Glutamatergic neuron (in vitro differentiated cells): ENCODE measurements at regions not wholly inside any gene's neighbourhood (a gene's known extent, or its start where the extent isn't known, plus 50 kb on each side); places are given as distances from the start of the nearest gene placed in this dataset.

Experiments used
- DNase-seq: peaks from one replicate; pipeline ENCODE4 v3.0.0; 2022
- H3K27ac Mint-ChIP-seq: one replicate; pipeline ENCODE4 v1.8.0; 2020; ENCODE audit warnings: mild to moderate bottlenecking, mixed read lengths, inconsistent platforms; ENCODE audit not compliant: unreplicated experiment
- H3K27me3 Mint-ChIP-seq: one replicate; pipeline ENCODE4 v1.8.0; 2020; ENCODE audit warnings: mild to moderate bottlenecking, moderate library complexity, mixed read lengths, inconsistent platforms; ENCODE audit not compliant: unreplicated experiment
- H3K36me3 Mint-ChIP-seq: one replicate; pipeline ENCODE4 v1.8.0; 2020; ENCODE audit warnings: mild to moderate bottlenecking, mixed read lengths, inconsistent platforms; ENCODE audit not compliant: unreplicated experiment
- H3K4me1 Mint-ChIP-seq: one replicate; pipeline ENCODE4 v1.8.0; 2020; ENCODE audit warnings: mild to moderate bottlenecking, low read depth, mixed read lengths, inconsistent platforms; ENCODE audit not compliant: unreplicated experiment
- H3K4me3 Mint-ChIP-seq: one replicate; pipeline ENCODE4 v1.8.0; 2020; ENCODE audit warnings: mild to moderate bottlenecking, mixed read lengths, inconsistent platforms; ENCODE audit not compliant: unreplicated experiment
- H3K9me3 Mint-ChIP-seq: one replicate; pipeline ENCODE4 v1.8.0; 2020; ENCODE audit warnings: mild to moderate bottlenecking, moderate library complexity, mixed read lengths, inconsistent platforms; ENCODE audit not compliant: unreplicated experiment
- CTCF ChIP-seq: fragments of 200-600 bp; sonication (generic); IDR thresholded peaks from one replicate; pipeline ENCODE4 v1.5.0; 2021; ENCODE audit not compliant: partially characterized antibody, unreplicated experiment

GRCh38 chr5:118728191-118728590, 260.2 kb downstream of the DTWD2 start:
- H3K27ac Mint-ChIP-seq = no peak overlapping the region
- H3K36me3 Mint-ChIP-seq = peaks cover 6% of the 10 kb centered on the region
- no peaks in the 10 kb centered on the region for H3K9me3 Mint-ChIP-seq

DNA sequence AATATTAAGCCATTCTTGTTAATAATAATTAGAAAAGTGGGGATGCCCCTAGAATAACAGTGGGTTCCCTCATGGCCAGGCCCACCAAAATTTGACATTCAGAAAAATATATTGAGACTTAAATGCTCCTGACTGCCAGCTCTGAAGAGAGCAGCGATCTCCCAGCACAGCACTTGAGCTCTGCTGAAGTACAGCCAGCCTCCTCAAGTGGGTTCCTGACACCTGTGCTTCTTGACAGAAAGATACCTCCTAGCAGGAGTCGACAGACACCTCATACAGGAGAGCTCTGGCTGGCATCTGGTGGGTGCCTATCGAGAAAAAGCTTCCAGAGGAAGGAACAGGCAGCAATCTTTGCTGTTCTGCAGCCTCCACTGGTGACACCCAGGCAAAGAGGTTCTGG, 261.5 kb downstream of the DTWD2 start:
- no peak overlapping the region for H3K4me3 Mint-ChIP-seq
- no peak for DNase-seq
- H3K36me3 Mint-ChIP-seq = no peaks in the 10 kb centered on the region
- peaks cover 2% of the 10 kb centered on the region for H3K9me3 Mint-ChIP-seq
- no peaks in the 10 kb centered on the region for H3K27me3 Mint-ChIP-seq
- TF ChIP-seq CTCF = no peak
- H3K4me1 Mint-ChIP-seq = peaks cover 10% of the 10 kb centered on the region
- no peak overlapping the region for H3K27ac Mint-ChIP-seq

More at GRCh38 chr5:118728191-118728590, 260.2 kb downstream of the DTWD2 start:
- no peak for TF ChIP-seq CTCF
- H3K4me1 Mint-ChIP-seq = peaks cover 2% of the 10 kb centered on the region
- no peak overlapping the region for H3K4me3 Mint-ChIP-seq
- H3K27me3 Mint-ChIP-seq = no peaks in the 10 kb centered on the region
- DNase-seq = no peak

DNA sequence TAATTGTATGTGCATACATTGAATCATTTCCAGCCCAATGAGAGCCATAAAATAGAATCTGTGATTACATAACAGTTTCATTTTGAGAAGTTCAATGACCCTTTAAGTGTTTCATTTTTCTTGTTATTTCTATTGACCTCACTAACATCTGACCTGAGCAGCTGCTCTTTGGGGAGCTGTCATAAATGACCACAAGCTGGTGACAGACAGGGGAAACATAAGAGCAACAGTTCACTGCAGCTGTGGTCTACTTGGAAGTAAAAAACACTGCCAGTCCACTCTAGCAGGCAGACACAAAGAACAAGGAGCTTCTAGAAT, 265.4 kb downstream of the DTWD2 start:
- H3K4me1 Mint-ChIP-seq = peaks cover 10% of the 10 kb centered on the region
- H3K27me3 Mint-ChIP-seq = no peaks in the 10 kb centered on the region
- no peak overlapping the region for H3K27ac Mint-ChIP-seq
- DNase-seq = no peak
- no peaks in the 10 kb centered on the region for H3K36me3 Mint-ChIP-seq
- no peak for TF ChIP-seq CTCF
- peaks cover 2% of the 10 kb centered on the region for H3K9me3 Mint-ChIP-seq
- no peak overlapping the region for H3K4me3 Mint-ChIP-seq

- Mint-ChIP-seq H3K36me3 (no peaks in the 10 kb centered on the region), H3K27ac (no peak overlapping the region), H3K27me3 (no peaks in the 10 kb centered on the region), H3K9me3 (peaks cover 2% of the 10 kb centered on the region), H3K4me1 (peaks cover 10% of the 10 kb centered on the region), H3K4me3 (no peak overlapping the region)
- DNase-seq = no peak
- TF ChIP-seq CTCF = no peak
These were observed 266.0 kb downstream of the DTWD2 start for GRCh38 chr5:118722122-118723020.

- Mint-ChIP-seq H3K4me1 (no peaks in the 10 kb centered on the region), H3K27ac (no peak overlapping the region), H3K27me3 (no peaks in the 10 kb centered on the region), H3K4me3 (no peak overlapping the region), H3K9me3 (no peaks in the 10 kb centered on the region), H3K36me3 (peaks cover 5% of the 10 kb centered on the region)
- no peak for DNase-seq
- no peak for TF ChIP-seq CTCF
These were observed 276.6 kb downstream of the DTWD2 start for GRCh38 chr5:118711727-118712126.
